Tibial nerve (tissue), 4 donors: ENCODE measurements at regions not wholly inside any gene's neighbourhood (a gene's known extent, or its start where the extent isn't known, plus 50 kb on each side); places are given as distances from the start of the nearest gene placed in this dataset.

Experiments used
- DNase-seq, 2 donors: peaks; one replicate each; pipeline ENCODE4 v3.0.0-alpha.2; 2019; ENCODE audit warnings: low spot score in 2 of 2
- H3K27ac ChIP-seq, 4 donors: fragments of 200-600 bp; sonication (generic) in 3 of 4; one replicate each; pipeline ENCODE4 v1.5.1; 2017 to 2019; ENCODE audit warnings: mild to moderate bottlenecking in 1 of 4
- H3K27me3 ChIP-seq, 2 donors: fragments of 200-600 bp; sonication (generic) in 1 of 2; one replicate each; pipeline versions ENCODE4 v1.5.1 to v1.6.0; 2017 to 2019
- H3K36me3 ChIP-seq, 3 donors: fragments of 200-600 bp; sonication (generic); one replicate each; pipeline ENCODE4 v1.5.1; 2018 to 2019
- H3K4me1 ChIP-seq, 4 donors: fragments of 200-600 bp; sonication (generic) in 3 of 4; one replicate each; pipeline ENCODE4 v1.5.1; 2017 to 2019
- H3K4me3 ChIP-seq, 4 donors: fragments of 200-600 bp; sonication (generic) in 3 of 4; one replicate each; pipeline ENCODE4 v1.5.1; 2017 to 2019; ENCODE audit warnings: mild to moderate bottlenecking in 1 of 4, moderate library complexity in 1 of 4
- H3K9me3 ChIP-seq, 4 donors: fragments of 200-600 bp; sonication (generic) in 3 of 4; one replicate each; pipeline ENCODE4 v1.5.1; 2017 to 2019
- CTCF ChIP-seq, 5 experiments: fragments of 200-600 bp in 3 of 5; fragments of 450-650 bp in 2 of 5; sonication (generic) in 3 of 5; IDR thresholded peaks; one replicate each; pipeline ENCODE4 v1.5.1; 2016 to 2019; ENCODE audit warnings: antibody characterized with exemption in 5 of 5, mild to moderate bottlenecking in 3 of 5, moderate library complexity in 2 of 5
- EP300 ChIP-seq, 2 donors: sonication (generic); formaldehyde crosslinking; IDR thresholded peaks; one replicate each; pipeline ENCODE4 v1.6.1; 2017; ENCODE audit warnings: antibody characterized with exemption in 2 of 2, mild to moderate bottlenecking in 1 of 2
- POLR2A ChIP-seq, 2 donors: fragments of 450-650 bp; IDR thresholded peaks; one replicate each; pipeline ENCODE4 v1.6.1; 2017; ENCODE audit warnings: antibody characterized with exemption in 2 of 2, mild to moderate bottlenecking in 2 of 2, moderate library complexity in 2 of 2
- WGBS, 2 donors: methylation state at CpG; one replicate each; pipeline ENCODE4 v1.1.5; 2018; 5-methylcytosine and 5-hydroxymethylcytosine counted together

GRCh38 chr12:108052260-108052659, 76.8 kb upstream of the WSCD2 start:
- DNase-seq = no peak
- Histone ChIP-seq H3K27ac (no peak overlapping the region), H3K36me3 (no peaks in the 10 kb centered on the region), H3K27me3 (no peaks in the 10 kb centered on the region), H3K4me1 (peaks cover 0 to under 1% (median 0%) of the 10 kb centered on the region in 4 donors), H3K4me3 (no peak overlapping the region), H3K9me3 (no peaks in the 10 kb centered on the region)
- WGBS, 2 donors = 45 to 62% methylated on average over 5 of the region's 5 CpGs
- TF ChIP-seq EP300 (IDR thresholded peaks at IDR 0.05) = no peak
- no peak for TF ChIP-seq POLR2A (IDR thresholded peaks at IDR 0.05)
- no peak for TF ChIP-seq CTCF (IDR thresholded peaks at IDR 0.05)

DNA sequence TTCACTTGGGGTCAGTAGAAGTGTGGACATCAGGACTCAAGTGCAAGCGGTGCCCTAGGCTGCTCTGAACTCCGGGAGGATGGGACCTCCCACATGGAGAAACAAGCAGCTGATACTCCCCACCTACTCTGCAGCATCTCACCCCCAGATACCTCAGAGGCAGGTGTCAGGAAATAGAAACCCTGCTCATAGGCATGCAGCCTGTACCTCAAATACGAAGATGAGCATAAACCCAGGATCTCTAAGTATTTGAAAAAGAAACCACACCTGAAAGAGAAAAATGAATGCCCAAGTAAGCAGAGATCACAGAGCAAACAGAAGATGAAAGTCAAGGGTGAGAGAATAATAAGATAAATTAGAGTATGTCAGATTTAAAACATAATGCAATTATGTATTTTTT, 75.6 kb upstream of the WSCD2 start:
- 64 to 75% methylated on average over 3 of the region's 3 CpGs for WGBS, 2 donors
- Histone ChIP-seq H3K4me1 (no peaks in the 10 kb centered on the region), H3K36me3 (no peaks in the 10 kb centered on the region), H3K27ac (no peak overlapping the region), H3K9me3 (no peaks in the 10 kb centered on the region), H3K27me3 (no peaks in the 10 kb centered on the region), H3K4me3 (no peak overlapping the region)
- no peak for DNase-seq
- no peak for TF ChIP-seq CTCF (IDR thresholded peaks at IDR 0.05)
- TF ChIP-seq EP300 (IDR thresholded peaks at IDR 0.05) = no peak
- no peak for TF ChIP-seq POLR2A (IDR thresholded peaks at IDR 0.05)

- TF ChIP-seq EP300 (IDR thresholded peaks at IDR 0.05) = no peak
- no peaks in the 10 kb centered on the region for H3K4me1 ChIP-seq
- H3K4me3 ChIP-seq = no peak overlapping the region
- H3K27me3 ChIP-seq = no peaks in the 10 kb centered on the region
- 80 to 84% methylated on average over 2 of the region's 2 CpGs for WGBS, 2 donors
- H3K9me3 ChIP-seq = no peaks in the 10 kb centered on the region
- H3K36me3 ChIP-seq = no peaks in the 10 kb centered on the region
- DNase-seq = no peak
- H3K27ac ChIP-seq = no peak overlapping the region
These were observed 74.6 kb upstream of the WSCD2 start for GRCh38 chr12:108054496-108054895.

GRCh38 chr12:108055141-108055540, 73.9 kb upstream of the WSCD2 start:
- 28 to 38% methylated on average over 3 of the region's 3 CpGs for WGBS, 2 donors
- Histone ChIP-seq H3K4me1 (no peaks in the 10 kb centered on the region), H3K27me3 (no peaks in the 10 kb centered on the region), H3K4me3 (no peak overlapping the region), H3K27ac (no peak overlapping the region), H3K36me3 (no peaks in the 10 kb centered on the region), H3K9me3 (no peaks in the 10 kb centered on the region)
- no peak for DNase-seq
- TF ChIP-seq EP300 (IDR thresholded peaks at IDR 0.05) (no peak), POLR2A (IDR thresholded peaks at IDR 0.05) (no peak), CTCF (IDR thresholded peaks at IDR 0.05) (no peak)

- Histone ChIP-seq H3K4me1 (no peaks in the 10 kb centered on the region), H3K36me3 (no peaks in the 10 kb centered on the region), H3K27me3 (no peaks in the 10 kb centered on the region), H3K27ac (no peak overlapping the region), H3K4me3 (no peak overlapping the region), H3K9me3 (peaks cover 0 to 6% (median 0%) of the 10 kb centered on the region in 4 donors)
- TF ChIP-seq EP300 (IDR thresholded peaks at IDR 0.05) (no peak), CTCF (IDR thresholded peaks at IDR 0.05) (no peak), POLR2A (IDR thresholded peaks at IDR 0.05) (no peak)
- no peak for DNase-seq
- WGBS, 2 donors = 52 to 57% methylated on average over 3 of the region's 3 CpGs
These were observed 69.0 kb upstream of the WSCD2 start for GRCh38 chr12:108060067-108060466.

GRCh38 chr12:108060903-108061302, 68.2 kb upstream of the WSCD2 start:
- Histone ChIP-seq H3K27me3 (no peaks in the 10 kb centered on the region), H3K36me3 (no peaks in the 10 kb centered on the region), H3K27ac (no peak overlapping the region), H3K9me3 (peaks cover 0 to 6% (median 0%) of the 10 kb centered on the region in 4 donors), H3K4me3 (no peak overlapping the region), H3K4me1 (no peaks in the 10 kb centered on the region)
- DNase-seq = no peak
- TF ChIP-seq EP300 (IDR thresholded peaks at IDR 0.05) = no peak
- no peak for TF ChIP-seq CTCF (IDR thresholded peaks at IDR 0.05)
- TF ChIP-seq POLR2A (IDR thresholded peaks at IDR 0.05) = no peak
- WGBS, 2 donors = 71 to 75% methylated on average over 1 of the region's 1 CpG
